Suppressor macrophage (primary cell): ENCODE measurements at regions not wholly inside any gene's neighbourhood (a gene's known extent, or its start where the extent isn't known, plus 50 kb on each side); places are given as distances from the start of the nearest gene placed in this dataset.
"Not testable (repeated sequence)": the region's sequence is repeated elsewhere in the genome, so short reads cannot be mapped to it uniquely, and the experiment has no call there.

Experiments
- DNase-seq, 4 experiments: peaks; one replicate each; pipeline ENCODE4 v3.0.0-alpha.2; 2020 to 2022

DNA sequence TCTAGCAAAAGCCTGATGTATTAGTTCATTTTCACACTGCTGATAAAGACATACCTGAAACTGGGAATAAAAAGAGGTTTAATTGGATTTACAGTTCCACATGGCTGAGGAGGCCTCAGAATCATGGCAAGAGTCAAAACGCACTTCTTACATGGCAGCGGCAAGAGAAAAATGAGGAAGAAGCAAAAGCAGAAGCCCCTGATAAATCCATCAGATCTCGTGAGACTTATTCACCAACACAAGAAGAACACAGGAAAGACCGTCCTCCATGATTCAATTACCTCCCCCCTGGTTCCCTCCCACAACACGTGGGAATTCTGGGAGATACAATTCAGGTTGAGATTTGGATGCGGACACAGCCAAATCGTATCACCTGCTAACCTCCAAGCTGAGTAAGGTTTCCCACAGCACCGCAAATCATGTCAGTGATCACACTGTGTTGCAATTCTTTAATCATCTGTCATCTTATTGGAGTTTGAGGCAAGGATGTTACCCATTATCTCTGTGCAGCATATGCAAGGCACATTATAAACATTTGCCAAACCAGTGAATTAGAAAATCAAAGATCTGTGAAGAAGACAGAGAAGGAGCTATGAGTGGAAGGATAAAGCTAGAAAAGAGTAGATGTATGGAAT, 128.5 kb downstream of the ZNF281 start:
- peak; percentile 19 to 61 (median 42) for DNase-seq

DNA sequence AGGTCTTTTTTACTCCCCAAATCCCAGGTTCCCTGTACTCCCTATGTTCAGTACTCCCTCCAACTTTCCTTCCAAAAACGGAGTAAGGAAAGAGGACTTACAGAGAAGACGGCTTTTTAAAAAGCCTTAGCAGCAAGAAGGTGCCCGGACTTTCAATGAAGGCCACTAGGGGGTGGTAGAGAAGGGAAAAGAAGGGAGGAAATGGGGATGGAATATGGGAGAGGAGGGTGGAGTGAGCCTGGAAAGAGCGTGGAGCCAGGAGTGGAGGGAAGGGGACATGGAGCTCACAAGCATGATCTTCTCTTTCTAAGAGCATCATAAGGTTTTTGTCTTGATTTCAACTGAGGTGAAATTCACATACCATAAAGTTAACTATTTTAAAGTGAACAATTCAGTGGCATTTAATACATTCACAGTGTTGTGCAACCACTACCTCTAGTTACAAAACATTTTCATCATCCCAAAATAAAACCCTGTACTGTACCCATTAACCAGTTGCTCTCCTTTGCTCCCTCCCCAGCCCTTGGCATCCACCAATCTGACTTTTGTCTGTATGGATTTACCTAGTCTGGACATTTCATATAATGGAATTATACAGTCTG, 129.9 kb downstream of the ZNF281 start:
- DNase-seq: peak; percentile 42 to 66 (median 60)

DNA sequence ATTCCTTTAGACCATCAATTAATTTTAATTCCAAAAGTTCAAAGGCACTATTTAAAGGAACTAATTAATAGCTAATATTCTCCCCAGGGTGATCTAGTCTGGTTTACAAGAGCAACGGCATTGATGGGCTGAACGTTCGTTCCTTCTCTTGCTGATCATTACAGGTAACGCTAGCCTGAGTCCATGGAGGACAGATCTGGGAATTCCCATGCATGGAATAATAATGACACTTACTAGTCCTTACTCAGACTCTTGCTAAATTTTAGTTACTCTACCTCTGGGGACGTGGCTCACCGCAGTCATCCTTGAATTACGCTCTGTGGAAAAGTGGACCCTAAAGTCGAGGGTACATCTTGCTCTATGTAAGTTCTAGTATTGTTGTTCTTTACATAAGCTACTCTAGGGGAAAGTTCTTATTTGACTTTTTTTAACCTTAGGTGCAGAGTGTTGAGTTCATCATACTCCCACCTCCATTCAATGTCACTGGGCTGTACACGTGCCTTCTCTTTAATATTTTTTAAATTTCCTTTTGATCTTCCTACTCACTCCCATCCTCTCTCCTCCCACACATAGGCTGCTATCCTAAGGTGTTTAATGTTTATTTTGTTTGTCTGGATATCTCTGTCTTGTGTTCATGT, 133.9 kb downstream of the ZNF281 start:
- no peak for DNase-seq

- DNase-seq: no peak
Observed at GRCh38 chr1:200275415-200275814, 134.4 kb downstream of the ZNF281 start.

DNA sequence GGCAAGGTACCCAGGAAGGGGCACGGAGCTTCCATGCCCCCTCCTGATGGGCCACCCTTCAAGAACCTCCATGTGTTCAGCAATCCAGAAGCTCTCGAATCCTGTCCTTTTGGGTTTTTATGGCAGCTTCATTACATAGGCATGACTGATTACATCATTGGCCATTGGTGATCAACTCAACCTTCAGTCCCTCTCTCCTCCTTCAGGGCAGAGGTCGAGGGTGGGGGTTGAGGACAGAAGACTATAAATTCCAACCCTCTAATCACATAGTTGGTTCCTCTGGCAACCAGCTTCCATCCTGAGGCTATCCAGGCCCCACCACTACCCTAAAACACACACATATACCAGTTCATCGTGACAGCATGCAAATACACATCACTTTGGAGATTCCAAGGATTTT, 135.7 kb downstream of the ZNF281 start:
- DNase-seq: no peak

GRCh38 chr1:200272481-200273068, 137.3 kb downstream of the ZNF281 start:
- no peak for DNase-seq

GRCh38 chr1:200269256-200269655, 140.6 kb downstream of the ZNF281 start:
- no peak for DNase-seq

GRCh38 chr1:200267937-200268336, 141.9 kb downstream of the ZNF281 start:
- no peak for DNase-seq

DNA sequence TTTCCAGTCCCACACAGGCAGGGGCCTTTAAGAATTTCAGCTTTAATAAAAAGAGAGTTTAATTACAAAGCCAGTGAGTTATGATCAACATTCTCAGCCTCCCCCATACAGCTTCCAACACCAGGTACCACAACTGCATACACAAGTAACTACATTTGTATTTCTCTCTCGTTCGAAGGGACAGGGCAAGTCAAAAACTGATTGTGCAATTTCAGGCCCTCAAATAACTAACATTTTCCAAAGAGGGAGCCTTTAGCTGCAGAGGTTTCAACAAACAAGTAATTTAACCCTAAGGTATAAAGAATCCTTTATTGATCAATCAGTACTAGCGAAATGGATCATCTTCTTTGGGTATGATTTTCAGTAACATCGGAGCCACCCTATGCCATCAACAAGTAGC, 142.4 kb downstream of the ZNF281 start:
- DNase-seq: no peak

- DNase-seq: no peak
Observed at GRCh38 chr1:200266871-200267270, 143.0 kb downstream of the ZNF281 start.

DNA sequence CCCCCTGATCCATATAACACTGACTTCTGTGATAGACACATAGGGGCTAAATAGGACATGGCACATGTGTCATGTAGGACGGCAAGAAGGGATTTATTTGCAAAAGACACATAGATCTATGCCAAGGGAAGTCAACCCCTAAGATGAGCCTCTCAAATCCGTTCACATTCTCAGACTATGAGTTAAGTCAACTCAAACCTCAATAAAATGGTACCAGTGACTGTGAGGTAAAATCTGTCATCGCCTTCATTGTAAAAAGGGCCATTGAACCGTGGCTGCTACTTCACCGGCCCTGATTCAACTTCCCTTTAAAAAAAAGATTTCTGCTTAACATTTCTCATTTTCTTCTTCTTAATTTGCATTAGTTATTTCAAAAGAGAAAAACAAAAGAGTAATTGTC, 144.0 kb downstream of the ZNF281 start:
- DNase-seq: no peak

- peak in 2 of 4 experiments; percentile 39 to 50 for DNase-seq
Observed at GRCh38 chr1:200265104-200265503, 144.7 kb downstream of the ZNF281 start.

DNA sequence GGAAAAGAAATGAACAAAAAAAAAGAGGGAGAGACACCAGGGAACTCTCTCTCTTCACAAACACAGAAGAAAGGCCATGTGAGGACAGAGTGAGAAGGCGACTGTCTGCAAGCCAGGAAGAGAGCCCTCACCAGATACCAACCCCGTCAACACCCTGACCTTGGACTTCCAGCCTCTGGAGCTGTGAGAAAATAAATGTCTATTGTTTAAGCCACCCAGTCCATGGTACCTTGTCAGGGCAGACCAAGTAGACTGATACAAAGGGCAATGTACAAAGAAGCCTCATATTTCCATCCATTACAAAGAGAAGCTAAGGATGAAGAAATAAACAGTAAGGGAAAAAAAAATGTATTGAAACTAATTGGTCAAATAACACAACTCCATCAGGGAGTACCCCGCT, 146.6 kb downstream of the ZNF281 start:
- no peak for DNase-seq

DNA sequence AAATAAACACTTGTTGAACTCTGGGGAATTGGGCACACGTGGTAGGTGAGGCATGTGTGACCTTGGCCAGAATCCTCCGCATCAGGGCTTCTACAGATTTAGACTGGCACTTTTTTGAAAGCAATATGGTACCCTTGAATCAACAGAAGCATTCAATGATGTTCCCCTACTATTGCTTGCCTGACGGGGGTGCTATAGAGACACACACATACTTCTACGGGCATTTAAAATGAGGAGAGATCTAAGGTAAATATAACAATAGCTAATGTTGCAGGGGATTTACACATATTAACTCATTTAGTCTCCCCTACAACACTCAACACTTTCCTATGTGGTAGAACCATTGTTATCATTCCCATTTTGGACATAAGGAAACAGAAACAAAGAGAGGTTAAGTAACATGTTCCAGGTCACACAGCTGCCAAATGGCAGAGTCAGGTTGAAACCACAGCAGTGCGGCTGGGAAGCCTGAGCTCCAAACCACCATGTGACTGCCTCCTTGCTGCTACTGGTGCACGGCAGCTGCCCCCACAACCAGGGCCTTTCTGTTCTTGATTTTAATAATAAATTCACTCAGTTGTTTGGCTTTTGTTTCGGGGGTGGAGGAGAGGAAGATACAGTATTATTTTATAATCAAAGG, 147.4 kb downstream of the ZNF281 start:
- no peak for DNase-seq

GRCh38 chr1:200260597-200261335, 149.1 kb downstream of the ZNF281 start:
- no peak for DNase-seq

- DNase-seq: peak; percentile 17 to 58 (median 28)
Observed at GRCh38 chr1:200258447-200259375, 151.1 kb downstream of the ZNF281 start.

GRCh38 chr1:200257235-200257634, 152.6 kb downstream of the ZNF281 start:
- no peak for DNase-seq

DNA sequence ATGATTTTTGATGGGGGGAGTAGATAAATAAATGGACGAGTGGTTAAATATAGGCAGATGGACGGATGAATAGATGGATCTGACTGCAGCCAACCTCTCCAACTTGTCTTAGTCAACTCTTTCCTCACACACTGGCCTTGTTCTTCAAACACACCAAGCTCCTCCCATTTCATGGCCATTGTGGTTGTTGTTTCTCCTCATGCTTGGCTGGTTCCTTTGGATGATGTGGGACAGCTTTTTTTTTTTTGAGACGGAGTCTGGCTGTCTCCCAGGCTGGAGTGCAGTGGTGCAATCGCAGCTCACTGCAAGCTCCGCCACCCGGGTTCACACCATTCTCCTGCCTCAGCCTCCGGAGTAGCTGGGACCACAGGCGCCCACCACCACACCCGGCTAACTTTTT, 155.2 kb downstream of the ZNF281 start:
- not testable (repeated sequence) for DNase-seq

GRCh38 chr1:200253774-200254495, 155.9 kb downstream of the ZNF281 start:
- DNase-seq: no peak

DNA sequence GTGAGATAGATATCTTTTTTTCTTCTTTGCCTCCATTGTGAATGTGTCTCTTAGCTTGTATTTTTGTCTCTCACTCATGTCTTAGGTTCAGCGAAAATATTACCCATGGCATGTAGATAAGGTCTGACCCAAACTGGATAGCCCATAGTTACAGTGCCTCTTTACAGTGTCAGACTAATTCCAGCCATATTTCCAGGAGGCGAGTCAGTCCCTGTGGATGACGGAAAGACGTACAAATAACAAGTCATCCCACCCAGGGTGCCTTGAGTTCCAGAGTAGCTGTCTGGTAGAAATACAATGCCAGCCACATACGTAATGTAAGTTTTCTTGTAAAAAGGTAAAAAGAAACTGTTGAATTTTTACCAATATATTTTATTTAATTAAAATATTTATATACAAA, 157.3 kb downstream of the ZNF281 start:
- DNase-seq: no peak

GRCh38 chr1:200250469-200250868, 159.4 kb downstream of the ZNF281 start:
- peak in 1 of 4 experiments; percentile 14 for DNase-seq
